ENCODE measurements at regions not wholly inside any gene's neighbourhood (a gene's known extent, or its start where the extent isn't known, plus 50 kb on each side); places are given as distances from the start of the nearest gene placed in this dataset.

GRCh38 chr3:162492446-162493081 lies 996.0 kb downstream of the OTOL1 start:
- Histone ChIP-seq H2AFZ (ENCODE audit: low read length) (no peak overlapping the region), H3K9me3 (ENCODE audit: insufficient read depth, low read depth, low read length) (no peaks in the 10 kb centered on the region), H3K9me2 (replicated peaks; ENCODE audit: low read depth, low read length) (no peaks in the 10 kb centered on the region), H3K36me3 (ENCODE audit: insufficient read depth, low read length) (no peaks in the 10 kb centered on the region), H3K27me3 (ENCODE audit: insufficient read depth, low read length, poor library complexity, severe bottlenecking) (no peaks in the 10 kb centered on the region), H3K79me2 (ENCODE audit: insufficient read depth, low read length) (no peaks in the 10 kb centered on the region), H3K4me1 (ENCODE audit: insufficient read depth, low read length, poor library complexity, severe bottlenecking) (peaks cover 3% of the 10 kb centered on the region), H4K20me1 (ENCODE audit: insufficient read depth, low read length, poor library complexity, severe bottlenecking) (no peaks in the 10 kb centered on the region), H3F3A (ENCODE audit: low read depth) (no peaks in the 10 kb centered on the region), H3K9ac (ENCODE audit: low read depth, low read length, poor library complexity, severe bottlenecking) (no peak overlapping the region), H3K4me2 (ENCODE audit: low read depth, low read length, poor library complexity, severe bottlenecking) (no peak overlapping the region), H3K4me3 (ENCODE audit: low read length, poor library complexity, severe bottlenecking) (no peak overlapping the region)
- TF ChIP-seq EZH2phosphoT487 (IDR thresholded peaks at IDR 0.05; ENCODE audit: borderline replicate concordance): no peak
- TF ChIP-seq, protein P1, sequence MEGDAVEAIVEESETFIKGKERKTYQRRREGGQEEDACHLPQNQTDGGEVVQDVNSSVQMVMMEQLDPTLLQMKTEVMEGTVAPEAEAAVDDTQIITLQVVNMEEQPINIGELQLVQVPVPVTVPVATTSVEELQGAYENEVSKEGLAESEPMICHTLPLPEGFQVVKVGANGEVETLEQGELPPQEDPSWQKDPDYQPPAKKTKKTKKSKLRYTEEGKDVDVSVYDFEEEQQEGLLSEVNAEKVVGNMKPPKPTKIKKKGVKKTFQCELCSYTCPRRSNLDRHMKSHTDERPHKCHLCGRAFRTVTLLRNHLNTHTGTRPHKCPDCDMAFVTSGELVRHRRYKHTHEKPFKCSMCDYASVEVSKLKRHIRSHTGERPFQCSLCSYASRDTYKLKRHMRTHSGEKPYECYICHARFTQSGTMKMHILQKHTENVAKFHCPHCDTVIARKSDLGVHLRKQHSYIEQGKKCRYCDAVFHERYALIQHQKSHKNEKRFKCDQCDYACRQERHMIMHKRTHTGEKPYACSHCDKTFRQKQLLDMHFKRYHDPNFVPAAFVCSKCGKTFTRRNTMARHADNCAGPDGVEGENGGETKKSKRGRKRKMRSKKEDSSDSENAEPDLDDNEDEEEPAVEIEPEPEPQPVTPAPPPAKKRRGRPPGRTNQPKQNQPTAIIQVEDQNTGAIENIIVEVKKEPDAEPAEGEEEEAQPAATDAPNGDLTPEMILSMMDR (conservative IDR thresholded peaks at IDR 0.05; ENCODE audit: low read length): no peak

GRCh38 chr3:162498626-162499025 lies 1002.0 kb downstream of the OTOL1 start:
- H2AFZ ChIP-seq (ENCODE audit: low read length): no peak overlapping the region
- no peaks in the 10 kb centered on the region for H3K9me3 ChIP-seq (ENCODE audit: insufficient read depth, low read depth, low read length)
- H3K27me3 ChIP-seq (ENCODE audit: insufficient read depth, low read length, poor library complexity, severe bottlenecking): no peaks in the 10 kb centered on the region
- H3K9me2 ChIP-seq (replicated peaks; ENCODE audit: low read depth, low read length): no peaks in the 10 kb centered on the region
- H3F3A ChIP-seq (ENCODE audit: low read depth): no peaks in the 10 kb centered on the region
- H3K4me2 ChIP-seq (ENCODE audit: low read depth, low read length, poor library complexity, severe bottlenecking): no peak overlapping the region
- H4K20me1 ChIP-seq (ENCODE audit: insufficient read depth, low read length, poor library complexity, severe bottlenecking): no peaks in the 10 kb centered on the region
- TF ChIP-seq, protein P1 (conservative IDR thresholded peaks at IDR 0.05; ENCODE audit: low read length): no peak
- no peak for TF ChIP-seq EZH2phosphoT487 (IDR thresholded peaks at IDR 0.05; ENCODE audit: borderline replicate concordance)
- H3K4me1 ChIP-seq (ENCODE audit: insufficient read depth, low read length, poor library complexity, severe bottlenecking): no peaks in the 10 kb centered on the region
- H3K9ac ChIP-seq (ENCODE audit: low read depth, low read length, poor library complexity, severe bottlenecking): no peak overlapping the region
- no peaks in the 10 kb centered on the region for H3K36me3 ChIP-seq (ENCODE audit: insufficient read depth, low read length)
- H3K79me2 ChIP-seq (ENCODE audit: insufficient read depth, low read length): no peaks in the 10 kb centered on the region
- H3K4me3 ChIP-seq (ENCODE audit: low read length, poor library complexity, severe bottlenecking): no peak overlapping the region

DNA sequence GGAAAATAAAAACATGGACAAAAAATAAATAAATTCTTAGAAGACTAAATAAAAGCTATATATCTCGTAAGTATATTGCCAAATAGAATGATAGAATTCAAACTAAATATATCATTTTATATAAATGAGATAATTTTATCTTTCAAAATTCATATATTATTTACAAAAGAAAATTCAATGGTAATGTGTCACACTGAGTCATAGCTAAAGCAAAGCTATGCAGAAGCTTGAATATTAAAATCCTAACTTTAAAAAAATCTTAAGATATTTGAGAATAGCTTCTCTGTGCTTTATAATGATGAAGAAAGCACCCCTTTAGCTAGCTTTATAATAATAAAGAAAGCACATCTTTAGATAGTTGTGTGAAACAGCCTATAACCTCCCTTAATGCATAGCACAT lies 1010.8 kb downstream of the OTOL1 start:
- H2AFZ ChIP-seq (ENCODE audit: low read length): no peak overlapping the region
- H3K36me3 ChIP-seq (ENCODE audit: insufficient read depth, low read length): no peaks in the 10 kb centered on the region
- H3K27me3 ChIP-seq (ENCODE audit: insufficient read depth, low read length, poor library complexity, severe bottlenecking): no peaks in the 10 kb centered on the region
- H3K4me2 ChIP-seq (ENCODE audit: low read depth, low read length, poor library complexity, severe bottlenecking): no peak overlapping the region
- H3K9me2 ChIP-seq (replicated peaks; ENCODE audit: low read depth, low read length): no peaks in the 10 kb centered on the region
- H4K20me1 ChIP-seq (ENCODE audit: insufficient read depth, low read length, poor library complexity, severe bottlenecking): no peaks in the 10 kb centered on the region
- no peak overlapping the region for H3K9ac ChIP-seq (ENCODE audit: low read depth, low read length, poor library complexity, severe bottlenecking)
- H3K4me3 ChIP-seq (ENCODE audit: low read length, poor library complexity, severe bottlenecking): no peak overlapping the region
- no peaks in the 10 kb centered on the region for H3K9me3 ChIP-seq (ENCODE audit: insufficient read depth, low read depth, low read length)
- H3K4me1 ChIP-seq (ENCODE audit: insufficient read depth, low read length, poor library complexity, severe bottlenecking): no peaks in the 10 kb centered on the region
- no peaks in the 10 kb centered on the region for H3F3A ChIP-seq (ENCODE audit: low read depth)
- TF ChIP-seq EZH2phosphoT487 (IDR thresholded peaks at IDR 0.05; ENCODE audit: borderline replicate concordance): no peak
- TF ChIP-seq, protein P1 (conservative IDR thresholded peaks at IDR 0.05; ENCODE audit: low read length): no peak
- H3K79me2 ChIP-seq (ENCODE audit: insufficient read depth, low read length): no peaks in the 10 kb centered on the region

Measured in Loucy (cell line).